ENCODE measurements at regions not wholly inside any gene's neighbourhood (a gene's known extent, or its start where the extent isn't known, plus 50 kb on each side); places are given as distances from the start of the nearest gene placed in this dataset.
"Not testable (repeated sequence)": the region's sequence is repeated elsewhere in the genome, so short reads cannot be mapped to it uniquely, and the experiment has no call there.

- DNase-seq, result no peak
Measured at GRCh38 chr1:184851822-184852746, 97.4 kb upstream of the EDEM3 start.

GRCh38 chr1:184843732-184844495 lies 89.3 kb upstream of the EDEM3 start:
- peak; percentile 80 for DNase-seq

- peak; percentile 87 for DNase-seq
Measured at GRCh38 chr1:184840596-184840995, 85.9 kb upstream of the EDEM3 start.

- DNase-seq, result no peak
Measured at GRCh38 chr1:184838504-184838951, 83.9 kb upstream of the EDEM3 start.

GRCh38 chr1:184836934-184837895 lies 82.6 kb upstream of the EDEM3 start:
- no peak for DNase-seq

- DNase-seq, result no peak
Measured at GRCh38 chr1:184836141-184836540, 81.5 kb upstream of the EDEM3 start.

GRCh38 chr1:184833994-184834393 lies 79.3 kb upstream of the EDEM3 start:
- DNase-seq, result not testable (repeated sequence)

- DNase-seq, result no peak
Measured at GRCh38 chr1:184832517-184832916, 77.9 kb upstream of the EDEM3 start.

- DNase-seq, result not testable (repeated sequence)
Measured at GRCh38 chr1:184829496-184829895, 74.8 kb upstream of the EDEM3 start.

GRCh38 chr1:184828369-184828717 lies 73.7 kb upstream of the EDEM3 start:
- DNase-seq, result no peak

- no peak for DNase-seq
Measured at GRCh38 chr1:184827600-184828368, 73.1 kb upstream of the EDEM3 start.

- no peak for DNase-seq
Measured at GRCh38 chr1:184826001-184826400, 71.3 kb upstream of the EDEM3 start.

- no peak for DNase-seq
Measured at GRCh38 chr1:184825571-184825970, 70.9 kb upstream of the EDEM3 start.

GRCh38 chr1:184824691-184825323 lies 70.1 kb upstream of the EDEM3 start:
- DNase-seq, result no peak

GRCh38 chr1:184823080-184823479 lies 68.4 kb upstream of the EDEM3 start:
- DNase-seq, result no peak

GRCh38 chr1:184822267-184822666 lies 67.6 kb upstream of the EDEM3 start:
- DNase-seq, result no peak

GRCh38 chr1:184821658-184822057 lies 67.0 kb upstream of the EDEM3 start:
- no peak for DNase-seq

- DNase-seq, result no peak
Measured at GRCh38 chr1:184820956-184821355, 66.3 kb upstream of the EDEM3 start.

- DNase-seq, result no peak
Measured at GRCh38 chr1:184820218-184820750, 65.6 kb upstream of the EDEM3 start.

- no peak for DNase-seq
Measured at GRCh38 chr1:184818646-184819045, 64.0 kb upstream of the EDEM3 start.

GRCh38 chr1:184817003-184817402 lies 62.3 kb upstream of the EDEM3 start:
- not testable (repeated sequence) for DNase-seq

Data from CD4-positive, alpha-beta T cell treated with Interleukin-17A for 1 hour (primary cell).